SK-MEL-5 (cell line): ENCODE measurements at regions not wholly inside any gene's neighbourhood (a gene's known extent, or its start where the extent isn't known, plus 50 kb on each side); places are given as distances from the start of the nearest gene placed in this dataset.

Experiments
- DNase-seq: peaks from one replicate; pipeline ENCODE4 v3.0.0-alpha.2; 2016; ENCODE audit warnings: low read depth, low spot score
- in situ Hi-C: cut with HindIII; loops from 2 replicates; pipeline ENCODE4 v1.10.0; 2016; ENCODE audit warnings: low sequenced_read_pairs, high pct_unique_total_duplicates, low pct_unique_long_range_greater_than_20kb

DNA sequence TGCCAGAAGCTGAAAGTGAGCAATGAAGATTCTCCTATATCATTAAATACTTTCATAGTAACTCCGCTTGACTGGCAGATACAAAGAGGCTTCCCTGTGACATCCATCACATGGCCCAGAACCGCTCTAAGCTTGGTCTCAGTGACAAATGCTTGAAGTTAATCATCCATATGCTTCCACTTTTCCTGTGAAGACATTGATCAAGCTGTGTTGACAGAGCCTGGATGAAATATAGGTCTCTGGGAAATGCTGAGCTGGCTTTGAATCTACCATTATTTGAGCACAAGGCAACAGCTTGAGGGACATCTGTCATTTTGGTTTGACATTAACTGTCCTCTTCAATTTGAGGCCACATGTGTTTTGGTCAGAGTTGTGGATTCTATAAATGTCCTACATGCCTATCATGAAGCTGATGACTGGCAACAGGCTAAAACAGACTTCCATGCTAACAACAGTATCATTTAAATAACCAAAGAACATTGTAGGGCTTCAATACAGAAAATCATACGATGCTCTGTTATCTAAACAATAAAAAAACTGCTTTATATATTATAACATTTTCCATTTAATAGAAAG is 402.2 kb upstream of the IRAK1BP1 start:
- in situ Hi-C loops, result no loop called here
- no peak for DNase-seq

DNA sequence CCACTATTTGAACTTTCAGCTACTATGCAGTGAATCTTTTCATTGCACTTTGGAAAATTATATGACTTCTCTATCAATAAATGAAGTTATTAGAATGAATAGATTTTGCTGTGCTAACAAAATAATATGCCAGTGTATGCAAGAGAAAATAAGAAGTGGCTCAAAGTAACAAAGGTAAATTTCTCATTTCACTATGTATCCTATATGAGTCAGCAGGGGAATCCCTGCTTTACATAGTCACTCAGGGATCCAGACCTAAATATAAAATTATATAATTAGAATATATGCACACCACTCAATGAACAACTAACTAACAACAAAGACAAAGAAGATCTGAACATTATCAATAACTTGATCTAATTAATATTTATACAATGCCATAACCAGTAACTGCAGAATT is 390.8 kb upstream of the IRAK1BP1 start:
- no peak for DNase-seq
- in situ Hi-C loops, result no loop called here

- DNase-seq, result no peak
- in situ Hi-C loops, result no loop called here
Observed at GRCh38 chr6:78482801-78483552, 384.4 kb upstream of the IRAK1BP1 start.

- no peak for DNase-seq
- in situ Hi-C loops, result no loop called here
Observed at GRCh38 chr6:78483553-78484197, 383.7 kb upstream of the IRAK1BP1 start.

- in situ Hi-C loops, result no loop called here
- DNase-seq, result no peak
Observed at GRCh38 chr6:78484198-78485064, 382.9 kb upstream of the IRAK1BP1 start.

- in situ Hi-C loops, result no loop called here
- no peak for DNase-seq
Observed at GRCh38 chr6:78487401-78487800, 379.9 kb upstream of the IRAK1BP1 start.

DNA sequence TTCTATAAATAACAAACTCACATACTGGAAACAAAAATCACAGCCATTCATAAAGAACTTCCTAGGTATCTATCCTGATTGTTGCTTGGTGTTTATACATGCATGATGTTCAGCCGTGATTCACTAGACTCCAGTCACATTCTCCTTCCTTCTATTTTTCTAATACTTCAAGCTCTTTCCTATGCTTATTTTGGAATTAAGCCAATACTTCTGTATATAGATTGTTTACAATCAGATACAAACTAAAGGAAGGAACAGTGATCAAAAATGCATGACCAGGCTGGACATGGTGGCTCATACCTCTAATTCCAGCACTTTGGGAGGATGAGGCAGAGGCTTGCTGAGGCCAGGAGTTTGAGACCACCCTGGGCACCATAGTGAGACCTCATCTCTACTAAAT is 377.5 kb upstream of the IRAK1BP1 start:
- no peak for DNase-seq
- in situ Hi-C loops, result no loop called here

DNA sequence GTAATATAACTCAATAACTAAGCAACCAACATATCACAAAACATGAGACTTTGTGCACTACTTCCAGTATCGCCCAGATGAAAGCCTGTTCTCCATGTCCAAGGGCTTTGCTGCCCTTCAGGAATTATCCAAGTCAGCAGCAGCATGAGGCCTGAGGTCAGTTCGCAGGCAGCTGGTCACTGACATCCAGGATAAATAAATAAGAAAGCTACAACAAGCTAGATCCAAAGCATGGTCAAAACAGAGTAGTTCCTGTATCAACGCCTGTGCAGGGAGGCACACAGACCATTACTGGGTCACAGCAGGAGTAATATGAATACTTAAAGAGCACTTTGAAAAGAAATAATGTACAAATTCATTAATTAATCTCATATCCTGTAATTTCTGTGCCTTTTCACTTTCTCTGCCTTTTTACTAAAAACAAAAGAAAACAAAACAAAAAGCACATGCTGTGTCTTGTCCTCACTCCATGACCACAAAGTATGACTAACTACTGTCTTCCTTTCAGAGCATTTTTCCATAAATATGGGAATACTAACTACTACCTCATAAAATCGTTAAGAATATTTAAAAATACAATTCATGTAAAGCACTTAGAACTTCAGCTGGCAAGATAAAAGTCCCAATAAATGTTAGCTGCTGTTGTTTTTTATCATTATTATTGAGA is 374.9 kb upstream of the IRAK1BP1 start:
- DNase-seq, result no peak
- in situ Hi-C loops, result no loop called here

DNA sequence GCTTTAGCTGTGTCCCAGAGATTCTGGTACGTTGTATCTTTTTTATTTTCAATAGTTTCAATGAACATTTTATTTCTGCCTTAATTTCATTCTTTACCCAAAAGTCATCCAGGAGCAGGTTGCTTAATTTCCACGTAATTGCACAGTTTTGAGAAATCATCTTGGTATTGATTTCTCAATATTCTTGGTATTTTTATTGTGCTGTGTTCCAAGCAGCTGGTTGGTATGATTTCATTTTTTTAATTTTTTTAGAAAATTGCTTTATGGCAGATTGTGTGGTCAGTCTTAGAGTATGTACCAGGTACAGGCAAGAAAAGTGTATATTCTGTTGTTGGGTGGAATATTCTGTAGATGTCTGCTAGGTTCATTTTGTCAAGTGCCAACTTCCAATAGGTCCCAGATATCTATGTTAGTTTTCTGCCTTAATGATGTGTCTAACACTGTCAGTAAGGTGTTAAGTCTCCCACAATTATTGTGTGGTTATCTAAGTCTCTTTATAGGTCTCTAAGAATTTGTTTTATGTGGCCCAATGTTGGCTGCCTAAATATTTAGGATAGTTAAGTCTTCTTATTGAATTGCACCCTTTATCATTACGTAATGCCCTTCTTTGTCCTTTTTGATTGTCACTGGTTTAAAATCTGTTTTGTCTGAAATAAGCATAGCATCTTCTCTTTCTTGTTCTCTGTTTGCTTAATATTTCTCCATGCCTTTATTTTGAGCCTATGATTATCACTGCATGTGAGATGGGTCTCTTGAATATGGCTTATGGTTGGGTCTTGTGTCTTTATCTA is 366.9 kb upstream of the IRAK1BP1 start:
- no peak for DNase-seq
- in situ Hi-C loops, result no loop called here

DNA sequence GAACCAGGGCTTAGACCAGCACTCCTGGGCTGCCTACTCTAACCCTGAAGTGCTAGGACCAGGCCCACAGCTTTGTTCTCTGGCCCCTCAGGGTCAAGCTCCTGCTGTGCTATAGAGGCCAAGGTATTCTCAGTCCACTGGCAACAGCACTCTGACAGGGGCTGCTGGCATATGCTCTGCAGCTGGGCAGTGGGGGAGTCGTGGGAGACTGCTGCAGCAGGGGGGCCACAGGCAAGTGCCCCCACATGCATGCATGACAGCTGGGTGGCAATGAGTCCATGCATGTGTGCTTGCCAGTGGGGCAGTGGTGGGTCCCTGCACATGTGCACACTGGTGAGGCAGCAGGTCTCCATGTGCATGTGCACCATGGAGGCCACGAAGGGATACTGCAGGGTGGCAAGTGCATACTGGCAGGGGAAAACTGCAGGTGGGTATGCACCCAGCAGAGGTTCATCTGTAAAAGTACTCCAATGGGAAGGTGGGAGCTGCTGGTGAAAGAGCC is 364.9 kb upstream of the IRAK1BP1 start:
- in situ Hi-C loops, result no loop called here
- no peak for DNase-seq

DNA sequence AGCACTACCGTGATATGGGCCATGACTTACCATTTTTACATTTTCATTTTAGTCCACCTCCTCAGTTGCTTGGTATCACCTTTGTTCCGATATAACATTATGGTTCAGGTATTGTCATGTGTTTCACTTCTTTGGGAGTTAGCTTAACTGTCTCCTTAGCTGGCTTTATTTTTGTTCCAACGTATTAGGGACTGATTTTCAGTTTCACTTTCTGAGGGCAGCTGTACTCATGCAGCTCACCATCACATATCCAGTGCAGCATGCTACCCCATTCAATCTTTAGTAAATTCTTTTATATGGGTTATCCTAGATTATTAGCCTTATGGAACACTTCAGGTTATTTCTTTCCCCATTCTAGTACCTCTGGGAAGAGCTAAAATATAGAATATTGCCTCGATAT is 362.2 kb upstream of the IRAK1BP1 start:
- in situ Hi-C loops, result no loop called here
- DNase-seq, result no peak

- DNase-seq, result no peak
- in situ Hi-C loops, result no loop called here
Observed at GRCh38 chr6:78511009-78511408, 356.3 kb upstream of the IRAK1BP1 start.

GRCh38 chr6:78513856-78514255 is 353.5 kb upstream of the IRAK1BP1 start:
- DNase-seq, result peak; percentile 42
- in situ Hi-C loops, result no loop called here

DNA sequence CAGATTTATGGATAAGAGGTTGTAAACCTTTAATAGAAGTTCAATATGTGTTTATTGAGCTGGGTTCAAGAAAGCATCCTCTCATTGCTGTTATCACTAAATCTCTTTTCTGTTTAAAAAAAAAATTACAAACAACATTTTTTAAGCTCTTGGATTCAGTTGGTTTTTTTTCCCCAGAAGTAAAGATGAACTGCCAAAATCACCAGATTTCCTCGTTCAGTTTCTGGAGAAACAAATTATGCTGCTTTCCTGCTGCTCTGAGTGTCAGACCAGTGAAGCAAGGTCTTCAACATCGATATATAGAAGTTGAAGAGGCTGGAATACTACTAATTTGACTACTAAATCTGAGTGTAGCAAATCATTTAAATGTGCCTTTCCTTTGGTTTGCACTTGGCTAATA is 352.1 kb upstream of the IRAK1BP1 start:
- DNase-seq, result no peak
- in situ Hi-C loops, result no loop called here

DNA sequence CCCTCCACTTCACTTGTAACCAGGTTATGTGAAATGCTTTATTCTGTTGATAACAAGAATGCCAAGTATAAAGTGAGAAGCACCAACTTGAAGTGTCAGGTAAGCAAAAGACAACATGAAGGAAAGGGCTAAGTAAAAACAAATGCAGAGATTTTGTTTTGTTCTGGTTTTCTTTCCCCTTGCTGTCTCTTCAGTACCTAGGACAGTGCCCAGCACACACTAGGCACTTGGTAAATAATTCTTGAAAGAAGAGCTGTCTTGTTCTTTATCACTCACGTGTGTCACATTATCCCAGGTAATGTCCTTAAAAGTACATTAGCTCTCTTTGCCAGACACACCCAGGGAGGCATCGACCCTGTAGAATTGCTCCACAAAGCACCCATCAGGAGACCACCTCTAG is 350.0 kb upstream of the IRAK1BP1 start:
- no peak for DNase-seq
- in situ Hi-C loops, result no loop called here

GRCh38 chr6:78523622-78524021 is 343.7 kb upstream of the IRAK1BP1 start:
- no peak for DNase-seq
- in situ Hi-C loops, result no loop called here

DNA sequence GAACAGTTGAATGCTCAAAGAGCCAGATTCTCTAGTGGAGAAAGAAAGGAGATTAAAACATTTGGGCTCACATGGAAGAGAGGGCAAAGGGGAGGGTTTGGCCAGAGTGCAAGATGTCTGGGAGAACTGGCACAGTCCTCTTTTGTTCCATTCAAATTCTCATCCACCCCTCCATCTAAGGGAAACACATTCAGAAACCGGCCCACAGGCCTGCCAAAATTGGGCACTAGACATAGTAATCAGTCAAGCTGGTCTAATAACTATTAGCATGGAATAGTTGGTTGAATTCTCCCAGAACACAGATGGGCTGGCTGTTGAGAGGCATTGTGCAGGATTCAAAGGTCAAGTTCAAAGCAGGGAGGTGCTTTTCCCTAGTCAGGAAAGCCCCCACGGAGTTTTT is 341.4 kb upstream of the IRAK1BP1 start:
- in situ Hi-C loops, result no loop called here
- DNase-seq, result no peak
